HL-60 (cell line): ENCODE measurements at regions not wholly inside any gene's neighbourhood (a gene's known extent, or its start where the extent isn't known, plus 50 kb on each side); places are given as distances from the start of the nearest gene placed in this dataset.
"Not testable (repeated sequence)": the region's sequence is repeated elsewhere in the genome, so short reads cannot be mapped to it uniquely, and the experiment has no call there.

ENCODE experiments used
- DNase-seq, 2 experiments: peaks; one replicate each; pipeline ENCODE4 v3.0.0-alpha.2; 2010 to 2020; ENCODE audit warnings: low read depth in 1 of 2, low spot score in 1 of 2
- H3K27ac ChIP-seq: fragments of 250-450 bp; sonication (Bioruptor Pico); replicated peaks from 2 replicates; pipeline ENCODE4 v1.5.1; 2020; ENCODE audit warnings: mild to moderate bottlenecking, moderate library complexity
- H3K27me3 ChIP-seq: fragments of 250-450 bp; sonication (Bioruptor Pico); 2 replicates; pipeline ENCODE4 v1.5.1; 2021; ENCODE audit warnings: mild to moderate bottlenecking, moderate library complexity; ENCODE audit not compliant: insufficient read depth, poor library complexity, severe bottlenecking
- H3K4me3 ChIP-seq: replicated peaks from 2 replicates; pipeline ENCODE4 v1.5.1; 2011; ENCODE audit warnings: mild to moderate bottlenecking, control low read depth, low read length; ENCODE audit not compliant: insufficient read depth
- GABPA ChIP-seq: IDR thresholded peaks from 2 replicates; pipeline ENCODE4 v1.6.1; 2012; ENCODE audit warnings: low read depth
- POLR2AphosphoS5 ChIP-seq: IDR thresholded peaks from 2 replicates; pipeline ENCODE4 v1.6.1; 2012; ENCODE audit warnings: low read depth
- SPI1 ChIP-seq: IDR thresholded peaks from 2 replicates; pipeline ENCODE4 v1.6.1; 2012; ENCODE audit warnings: low read depth, mild to moderate bottlenecking, borderline replicate concordance
- TF ChIP-seq, protein P1 (sequence below): IDR thresholded peaks from 2 replicates; pipeline ENCODE4 v1.6.1; 2012; ENCODE audit warnings: low read depth; ENCODE audit not compliant: insufficient replicate concordance
- TF ChIP-seq, protein P2 (sequence below): IDR thresholded peaks from one replicate; pipeline ENCODE4 v1.5.1; 2011; ENCODE audit warnings: low read length, control low read depth, inconsistent platforms; ENCODE audit not compliant: insufficient read depth

DNA sequence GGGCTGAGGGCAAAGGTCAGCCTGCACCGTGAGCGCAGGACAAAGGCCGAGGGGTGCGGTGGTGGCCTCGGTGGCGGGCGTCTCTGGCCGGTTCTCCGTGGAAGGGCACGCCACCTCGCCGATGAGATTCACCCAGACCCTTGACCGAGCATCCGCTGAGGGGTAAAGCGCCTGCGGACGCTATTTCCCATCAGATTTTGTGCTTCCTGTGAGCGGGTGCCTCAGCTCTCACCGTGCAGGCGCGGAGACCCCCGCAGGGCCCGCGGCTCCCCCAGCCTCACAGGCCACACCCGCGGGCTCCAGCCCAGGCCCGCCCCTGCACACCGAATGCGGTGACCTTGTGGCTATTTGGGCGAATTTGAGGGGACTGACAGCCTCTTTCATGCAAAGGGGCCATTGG lies 348.0 kb downstream of the TEX29 start:
- Histone ChIP-seq H3K4me3 (no peak overlapping the region), H3K27ac (no peak overlapping the region), H3K27me3 (no peaks in the 10 kb centered on the region)
- no peak for TF ChIP-seq POLR2AphosphoS5
- TF ChIP-seq, protein P1, sequence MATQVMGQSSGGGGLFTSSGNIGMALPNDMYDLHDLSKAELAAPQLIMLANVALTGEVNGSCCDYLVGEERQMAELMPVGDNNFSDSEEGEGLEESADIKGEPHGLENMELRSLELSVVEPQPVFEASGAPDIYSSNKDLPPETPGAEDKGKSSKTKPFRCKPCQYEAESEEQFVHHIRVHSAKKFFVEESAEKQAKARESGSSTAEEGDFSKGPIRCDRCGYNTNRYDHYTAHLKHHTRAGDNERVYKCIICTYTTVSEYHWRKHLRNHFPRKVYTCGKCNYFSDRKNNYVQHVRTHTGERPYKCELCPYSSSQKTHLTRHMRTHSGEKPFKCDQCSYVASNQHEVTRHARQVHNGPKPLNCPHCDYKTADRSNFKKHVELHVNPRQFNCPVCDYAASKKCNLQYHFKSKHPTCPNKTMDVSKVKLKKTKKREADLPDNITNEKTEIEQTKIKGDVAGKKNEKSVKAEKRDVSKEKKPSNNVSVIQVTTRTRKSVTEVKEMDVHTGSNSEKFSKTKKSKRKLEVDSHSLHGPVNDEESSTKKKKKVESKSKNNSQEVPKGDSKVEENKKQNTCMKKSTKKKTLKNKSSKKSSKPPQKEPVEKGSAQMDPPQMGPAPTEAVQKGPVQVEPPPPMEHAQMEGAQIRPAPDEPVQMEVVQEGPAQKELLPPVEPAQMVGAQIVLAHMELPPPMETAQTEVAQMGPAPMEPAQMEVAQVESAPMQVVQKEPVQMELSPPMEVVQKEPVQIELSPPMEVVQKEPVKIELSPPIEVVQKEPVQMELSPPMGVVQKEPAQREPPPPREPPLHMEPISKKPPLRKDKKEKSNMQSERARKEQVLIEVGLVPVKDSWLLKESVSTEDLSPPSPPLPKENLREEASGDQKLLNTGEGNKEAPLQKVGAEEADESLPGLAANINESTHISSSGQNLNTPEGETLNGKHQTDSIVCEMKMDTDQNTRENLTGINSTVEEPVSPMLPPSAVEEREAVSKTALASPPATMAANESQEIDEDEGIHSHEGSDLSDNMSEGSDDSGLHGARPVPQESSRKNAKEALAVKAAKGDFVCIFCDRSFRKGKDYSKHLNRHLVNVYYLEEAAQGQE, result no peak
- TF ChIP-seq, protein P2, sequence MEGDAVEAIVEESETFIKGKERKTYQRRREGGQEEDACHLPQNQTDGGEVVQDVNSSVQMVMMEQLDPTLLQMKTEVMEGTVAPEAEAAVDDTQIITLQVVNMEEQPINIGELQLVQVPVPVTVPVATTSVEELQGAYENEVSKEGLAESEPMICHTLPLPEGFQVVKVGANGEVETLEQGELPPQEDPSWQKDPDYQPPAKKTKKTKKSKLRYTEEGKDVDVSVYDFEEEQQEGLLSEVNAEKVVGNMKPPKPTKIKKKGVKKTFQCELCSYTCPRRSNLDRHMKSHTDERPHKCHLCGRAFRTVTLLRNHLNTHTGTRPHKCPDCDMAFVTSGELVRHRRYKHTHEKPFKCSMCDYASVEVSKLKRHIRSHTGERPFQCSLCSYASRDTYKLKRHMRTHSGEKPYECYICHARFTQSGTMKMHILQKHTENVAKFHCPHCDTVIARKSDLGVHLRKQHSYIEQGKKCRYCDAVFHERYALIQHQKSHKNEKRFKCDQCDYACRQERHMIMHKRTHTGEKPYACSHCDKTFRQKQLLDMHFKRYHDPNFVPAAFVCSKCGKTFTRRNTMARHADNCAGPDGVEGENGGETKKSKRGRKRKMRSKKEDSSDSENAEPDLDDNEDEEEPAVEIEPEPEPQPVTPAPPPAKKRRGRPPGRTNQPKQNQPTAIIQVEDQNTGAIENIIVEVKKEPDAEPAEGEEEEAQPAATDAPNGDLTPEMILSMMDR, result no peak
- no peak for TF ChIP-seq SPI1
- no peak for TF ChIP-seq GABPA
- DNase-seq, result peak in 1 of 2 experiments; percentile 0

DNA sequence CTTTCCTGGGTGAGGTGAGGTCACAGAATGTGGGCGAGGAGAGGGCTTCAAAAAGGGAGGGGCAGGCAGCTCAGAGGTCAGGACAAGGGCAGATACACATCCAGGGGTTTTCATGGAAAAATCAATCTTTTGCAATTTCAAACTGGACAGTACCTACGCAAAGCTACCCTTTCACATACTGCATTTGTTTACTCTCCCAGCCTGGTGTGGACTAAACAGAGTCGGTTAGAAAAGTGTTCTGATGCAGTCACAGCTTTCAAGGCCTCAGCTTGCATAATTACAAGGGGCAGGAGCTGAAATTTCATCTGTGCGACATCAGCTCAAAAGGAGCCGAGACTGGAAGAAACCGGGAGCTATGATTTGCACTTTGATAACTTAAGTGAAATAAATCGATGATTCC lies 351.8 kb downstream of the TEX29 start:
- H3K27me3 ChIP-seq, H3K27ac ChIP-seq, DNase-seq, H3K4me3 ChIP-seq: not testable (repeated sequence)

DNA sequence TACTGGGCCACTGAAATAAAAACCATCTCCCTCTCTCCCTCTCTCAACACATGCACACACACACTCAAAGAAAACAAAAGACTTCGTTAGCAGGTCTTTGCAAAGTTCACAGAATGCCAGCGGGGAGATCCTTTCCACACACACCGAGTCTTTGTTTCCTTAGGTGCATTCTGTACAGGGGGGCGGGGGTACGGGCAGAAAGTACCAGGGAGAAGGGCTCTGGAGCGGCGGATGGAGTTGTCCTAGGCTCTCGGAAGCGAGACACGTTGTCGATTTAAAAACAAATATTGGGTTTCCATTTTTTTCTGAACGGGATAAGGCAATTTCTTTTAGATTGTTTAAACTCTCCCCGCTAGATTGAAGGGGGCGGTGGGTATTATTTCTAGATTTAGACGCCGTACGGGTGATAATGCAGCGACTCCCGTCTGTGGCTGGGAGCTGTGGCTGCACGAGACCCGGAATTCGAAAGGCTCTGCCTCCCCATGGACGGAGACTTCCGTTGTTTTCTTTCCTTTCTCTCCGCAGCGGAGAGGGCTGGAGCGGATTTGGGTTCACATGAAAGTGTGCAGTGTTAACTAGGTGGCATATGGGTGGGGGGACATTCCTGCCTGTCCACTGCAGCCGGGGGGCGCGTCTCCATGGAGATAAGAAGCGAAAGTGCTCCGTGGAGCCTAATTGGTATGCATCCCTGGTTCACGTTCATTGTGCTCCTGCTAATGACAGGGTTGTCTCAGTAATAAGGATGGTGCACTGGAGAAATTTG lies 357.9 kb downstream of the TEX29 start:
- H3K27ac ChIP-seq, H3K27me3 ChIP-seq, DNase-seq, H3K4me3 ChIP-seq: not testable (repeated sequence)

DNA sequence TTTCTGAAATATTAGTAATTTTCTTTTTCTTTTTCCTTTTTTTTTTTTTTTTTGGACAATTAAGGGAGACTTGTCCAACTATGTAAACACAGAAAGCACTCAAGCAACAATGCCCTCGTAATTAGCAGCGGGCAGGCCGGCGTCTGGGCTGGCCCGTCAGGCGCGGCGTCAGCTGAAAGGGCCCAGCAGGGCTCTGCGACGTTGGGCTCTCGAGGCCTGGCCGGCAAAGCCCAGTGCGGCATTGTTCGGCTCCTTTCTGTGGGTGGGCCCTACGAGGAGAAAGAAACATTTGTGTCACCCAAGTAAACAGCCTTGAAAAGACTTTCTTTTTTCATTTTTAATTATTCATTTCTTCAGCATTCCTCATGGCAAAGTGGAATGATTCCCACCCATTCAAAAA lies 359.2 kb downstream of the TEX29 start:
- H3K27ac ChIP-seq, H3K4me3 ChIP-seq, DNase-seq, H3K27me3 ChIP-seq: not testable (repeated sequence)

DNA sequence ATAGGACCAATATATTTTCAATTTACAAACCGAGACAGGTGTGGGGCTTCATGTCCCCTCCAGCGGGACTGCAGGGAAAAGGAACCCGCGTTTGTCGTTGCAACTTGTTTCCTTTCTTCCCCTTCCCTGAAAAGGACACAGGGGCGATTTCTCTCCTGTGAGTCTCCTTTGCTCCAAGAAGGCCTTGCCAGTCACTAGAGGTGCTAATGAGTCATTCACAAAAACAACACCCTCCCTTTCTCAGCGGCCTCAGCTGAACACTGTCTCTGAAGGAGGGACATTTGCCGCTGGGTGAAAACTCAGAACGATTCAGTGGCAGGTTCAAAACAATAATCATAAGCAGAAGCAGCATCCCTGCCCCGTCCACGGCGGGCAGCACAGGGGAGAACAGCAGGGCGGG lies 359.7 kb downstream of the TEX29 start:
- not testable (repeated sequence) for DNase-seq, H3K27ac ChIP-seq, H3K4me3 ChIP-seq, H3K27me3 ChIP-seq

DNA sequence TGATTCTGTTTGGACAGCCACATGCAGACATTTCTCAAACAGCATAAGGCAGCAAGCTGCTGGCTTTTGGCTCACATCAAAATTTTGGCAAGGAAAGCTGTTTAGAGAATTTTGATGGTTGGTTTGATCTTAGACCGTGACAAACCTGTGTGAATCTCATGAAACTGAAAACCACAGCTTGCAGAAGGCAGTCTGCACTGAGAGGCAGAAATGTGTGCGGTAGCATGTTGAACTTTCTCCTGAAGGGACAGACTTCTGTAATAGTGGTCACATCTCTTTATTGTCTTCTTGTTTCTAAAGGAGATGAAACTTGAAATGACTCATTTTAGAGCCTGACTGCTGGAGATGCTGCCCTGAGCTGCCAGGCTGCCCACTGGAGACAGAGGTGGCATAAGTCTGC lies 371.6 kb downstream of the TEX29 start:
- not testable (repeated sequence) for DNase-seq, H3K27me3 ChIP-seq, H3K27ac ChIP-seq, H3K4me3 ChIP-seq

DNA sequence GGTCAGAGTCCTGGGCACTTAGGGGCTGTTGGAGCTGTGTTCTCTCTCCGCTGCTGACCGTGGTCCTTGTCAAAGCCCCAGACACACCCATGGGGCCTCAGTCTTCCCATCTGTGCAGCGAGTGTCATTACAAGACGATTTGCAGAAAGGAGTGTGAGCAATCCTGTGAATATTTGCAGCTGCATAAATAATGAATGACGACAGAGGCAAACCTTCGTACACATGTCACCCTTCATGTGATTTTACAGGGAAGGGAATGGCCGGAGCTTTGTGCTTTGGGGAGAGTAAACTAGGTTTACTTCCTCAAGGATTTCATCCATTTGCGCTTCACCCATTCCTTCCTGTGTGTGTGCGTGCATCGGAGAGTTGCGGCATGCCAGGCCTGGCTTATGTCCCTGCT lies 370.8 kb upstream of the SOX1 start:
- not testable (repeated sequence) for H3K27ac ChIP-seq, H3K4me3 ChIP-seq, DNase-seq, H3K27me3 ChIP-seq

DNA sequence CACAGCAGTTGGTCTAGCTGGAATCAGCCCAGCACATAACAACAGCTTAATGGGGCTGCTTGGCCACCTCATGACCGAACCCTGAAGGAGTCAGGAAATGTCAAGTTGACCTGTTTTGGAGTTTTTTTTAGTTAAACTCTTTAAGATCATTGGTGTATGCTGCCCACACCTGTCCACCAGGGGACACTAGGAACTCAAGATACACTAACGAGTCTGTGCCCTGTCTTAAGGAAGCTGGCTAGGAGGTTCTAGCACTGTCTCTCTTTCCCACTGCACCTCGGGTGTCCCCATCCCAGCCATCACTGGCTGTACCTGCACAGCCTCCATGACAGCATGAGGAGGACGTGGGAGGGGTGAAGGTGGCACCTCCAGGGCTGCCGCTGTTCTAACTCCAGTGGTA lies 364.9 kb upstream of the SOX1 start:
- H3K4me3 ChIP-seq, H3K27ac ChIP-seq, H3K27me3 ChIP-seq, DNase-seq: not testable (repeated sequence)
